ENCODE measurements at regions not wholly inside any gene's neighbourhood (a gene's known extent, or its start where the extent isn't known, plus 50 kb on each side); places are given as distances from the start of the nearest gene placed in this dataset.
A peak's percentile ranks its signal among the peaks of the same experiment; 100 is the strongest.

GRCh38 chr7:97580205-97580604 is 151.7 kb upstream of the TAC1 start:
- Mint-ChIP-seq H3K27me3 (ENCODE audit: low read depth) (peaks cover 2% of the 10 kb centered on the region; the same call in 1 of the 2 replicates), H3K27ac (no peak overlapping the region), H3K4me3 (no peak overlapping the region), H3K9me3 (peaks cover 2 to 3% of the 10 kb centered on the region in 2 experiments; a peak in 2 of 5 replicates), H3K36me3 (ENCODE audit: insufficient read depth in 1 of 3, low read depth in 3 of 3) (no peaks in the 10 kb centered on the region; a peak in 2 of 7 replicates), H3K4me1 (peaks cover 11 to 15% of the 10 kb centered on the region in 2 experiments)
- TF ChIP-seq CTCF (conservative IDR thresholded peaks at IDR 0.05), result no peak
- DNase-seq, result peak; percentile 31
- H3K14ac ChIP-seq (ENCODE audit: insufficient read depth, low read length), result no peak overlapping the region
- H4K8ac ChIP-seq (replicated peaks; ENCODE audit: insufficient read length, low read depth, low read length), result no peak overlapping the region
- no peak overlapping the region for H4K91ac ChIP-seq (ENCODE audit: insufficient read length, low read depth, low read length)
- H4K20me1 ChIP-seq (ENCODE audit: control insufficient read depth, insufficient read depth, insufficient read length), result no peaks in the 10 kb centered on the region
- no peak overlapping the region for H2BK12ac ChIP-seq (ENCODE audit: insufficient read length, low read depth, low read length)
- no CpG with 5 or more reads among the region's 5 CpGs for WGBS (ENCODE audit: extremely low coverage, insufficient read length, low lambda C conversion rate)
- H3K79me2 ChIP-seq (ENCODE audit: insufficient read depth, low read length), result no peaks in the 10 kb centered on the region
- no peak overlapping the region for H2BK15ac ChIP-seq (ENCODE audit: low read depth, low read length)
- no peak overlapping the region for H4K5ac ChIP-seq (ENCODE audit: insufficient read length, low read depth, low read length)
- H3K9ac ChIP-seq (ENCODE audit: extremely low read depth, insufficient read length, low read length), result no peak overlapping the region
- H3K23me2 ChIP-seq (ENCODE audit: insufficient read length, low read depth, low read length, poor library complexity, severe bottlenecking), result no peaks in the 10 kb centered on the region
- no peak overlapping the region for H3K4me2 ChIP-seq (ENCODE audit: insufficient read depth, insufficient read length, low read length)
- no peak overlapping the region for H3K18ac ChIP-seq (ENCODE audit: insufficient read length, low read depth, low read length)
- no peak overlapping the region for H3K27ac ChIP-seq (ENCODE audit: insufficient read length, low read depth, low read length)
- H2BK5ac ChIP-seq (ENCODE audit: insufficient read length, low read length), result no peak overlapping the region
- H3K4ac ChIP-seq (ENCODE audit: low read depth, low read length), result no peak overlapping the region
- no peak overlapping the region for H3T11ph ChIP-seq (ENCODE audit: low read length)
- H3K9me3 ChIP-seq (ENCODE audit: control insufficient read depth, low read depth, low read length), result no peaks in the 10 kb centered on the region
- no peak overlapping the region for H2AFZ ChIP-seq (ENCODE audit: low read length)
- no peaks in the 10 kb centered on the region for H3K79me1 ChIP-seq (ENCODE audit: insufficient read depth, low read depth, low read length, poor library complexity, severe bottlenecking)
- H2BK120ac ChIP-seq (ENCODE audit: low read depth, low read length, poor library complexity, severe bottlenecking), result no peak overlapping the region
- H3K56ac ChIP-seq (ENCODE audit: insufficient read length, low read depth, low read length), result no peak overlapping the region
- no peaks in the 10 kb centered on the region for H3K4me1 ChIP-seq (ENCODE audit: insufficient read depth, low read length)
- H3K27me3 ChIP-seq (ENCODE audit: insufficient read depth, low read length), result no peaks in the 10 kb centered on the region
- no peak overlapping the region for H2BK20ac ChIP-seq (ENCODE audit: low read depth, low read length, poor library complexity, severe bottlenecking)
- no peak overlapping the region for H2AK5ac ChIP-seq (ENCODE audit: insufficient read length, low read length)
- no peak overlapping the region for H3K23ac ChIP-seq (ENCODE audit: insufficient read length, low read depth, low read length)
